ENCODE measurements at regions not wholly inside any gene's neighbourhood (a gene's known extent, or its start where the extent isn't known, plus 50 kb on each side); places are given as distances from the start of the nearest gene placed in this dataset.

DNA sequence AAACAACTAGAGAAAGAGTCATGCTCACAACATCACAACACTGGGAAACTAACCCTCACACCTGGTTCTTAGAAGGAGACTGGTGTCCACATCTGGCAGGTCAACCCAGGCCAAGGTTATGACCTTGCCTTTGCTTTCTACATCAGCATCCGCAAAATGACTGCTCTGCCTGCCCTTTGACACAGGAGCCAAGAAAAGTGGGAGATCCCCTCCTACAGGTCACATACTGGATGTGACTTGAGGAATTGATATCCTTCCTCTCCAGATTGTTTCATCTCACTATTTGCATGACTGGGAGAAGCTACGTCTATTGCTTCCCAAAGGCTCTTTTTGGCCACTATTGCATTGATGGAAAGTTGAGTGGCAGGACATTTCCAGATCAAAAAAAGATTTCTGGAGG is 115.5 kb downstream of the MIS18A start:
- Histone ChIP-seq H3K4me2 (ENCODE audit: insufficient read depth, low read length) (no peak overlapping the region), H4K20me1 (replicated peaks; ENCODE audit: control insufficient read depth, insufficient read depth, low read length) (no peaks in the 10 kb centered on the region), H3K27me3 (ENCODE audit: control insufficient read depth in 2 of 2, insufficient read depth in 2 of 2, low read length in 2 of 2) (peaks cover 2 to 15% of the 10 kb centered on the region in 2 experiments; a peak in 2 of 5 replicates), H3K9me3 (replicated peaks; ENCODE audit: control insufficient read depth, insufficient read depth, low read depth, low read length) (no peaks in the 10 kb centered on the region), H3K27ac (ENCODE audit: extremely low read depth, low read depth, low read length) (no peak overlapping the region), H3K4me3 (no peak overlapping the region), H2AFZ (ENCODE audit: low read depth, low read length) (no peak overlapping the region), H3K4me1 (replicated peaks in 1 of 2; ENCODE audit: control insufficient read depth in 2 of 2, insufficient read depth in 2 of 2, low read length in 2 of 2) (no peaks in the 10 kb centered on the region), H3K36me3 (ENCODE audit: control insufficient read depth, insufficient read depth, low read length) (no peaks in the 10 kb centered on the region), H3K79me2 (ENCODE audit: control insufficient read depth, insufficient read depth, low read length) (no peaks in the 10 kb centered on the region), H3K9ac (ENCODE audit: insufficient read depth in 1 of 2, low read depth in 2 of 2, low read length in 2 of 2) (no peak overlapping the region), H3K9me1 (ENCODE audit: control insufficient read depth, insufficient read depth, low read length) (no peaks in the 10 kb centered on the region)
- no peak for DNase-seq (ENCODE audit: extremely low read depth in 1 of 4, low spot score in 3 of 4)
- in situ Hi-C loops (cut with MboI) (no loop called here), intact Hi-C loops (cut with micrococcal nuclease) (no loop called here)
- TF ChIP-seq ESRRA (IDR thresholded peaks at IDR 0.05; ENCODE audit: borderline replicate concordance, low read depth) (peak; percentile 22; the same call in 1 of the 2 replicates), ZNF24 (IDR thresholded peaks at IDR 0.05) (no peak)
- TF ChIP-seq, protein P1, sequence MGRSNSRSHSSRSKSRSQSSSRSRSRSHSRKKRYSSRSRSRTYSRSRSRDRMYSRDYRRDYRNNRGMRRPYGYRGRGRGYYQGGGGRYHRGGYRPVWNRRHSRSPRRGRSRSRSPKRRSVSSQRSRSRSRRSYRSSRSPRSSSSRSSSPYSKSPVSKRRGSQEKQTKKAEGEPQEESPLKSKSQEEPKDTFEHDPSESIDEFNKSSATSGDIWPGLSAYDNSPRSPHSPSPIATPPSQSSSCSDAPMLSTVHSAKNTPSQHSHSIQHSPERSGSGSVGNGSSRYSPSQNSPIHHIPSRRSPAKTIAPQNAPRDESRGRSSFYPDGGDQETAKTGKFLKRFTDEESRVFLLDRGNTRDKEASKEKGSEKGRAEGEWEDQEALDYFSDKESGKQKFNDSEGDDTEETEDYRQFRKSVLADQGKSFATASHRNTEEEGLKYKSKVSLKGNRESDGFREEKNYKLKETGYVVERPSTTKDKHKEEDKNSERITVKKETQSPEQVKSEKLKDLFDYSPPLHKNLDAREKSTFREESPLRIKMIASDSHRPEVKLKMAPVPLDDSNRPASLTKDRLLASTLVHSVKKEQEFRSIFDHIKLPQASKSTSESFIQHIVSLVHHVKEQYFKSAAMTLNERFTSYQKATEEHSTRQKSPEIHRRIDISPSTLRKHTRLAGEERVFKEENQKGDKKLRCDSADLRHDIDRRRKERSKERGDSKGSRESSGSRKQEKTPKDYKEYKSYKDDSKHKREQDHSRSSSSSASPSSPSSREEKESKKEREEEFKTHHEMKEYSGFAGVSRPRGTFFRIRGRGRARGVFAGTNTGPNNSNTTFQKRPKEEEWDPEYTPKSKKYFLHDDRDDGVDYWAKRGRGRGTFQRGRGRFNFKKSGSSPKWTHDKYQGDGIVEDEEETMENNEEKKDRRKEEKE (IDR thresholded peaks at IDR 0.05; ENCODE audit: borderline replicate concordance in 1 of 2, control insufficient read depth in 1 of 2, low read depth in 2 of 2, low read length in 1 of 2): no peak
- TF ChIP-seq, protein P2, sequence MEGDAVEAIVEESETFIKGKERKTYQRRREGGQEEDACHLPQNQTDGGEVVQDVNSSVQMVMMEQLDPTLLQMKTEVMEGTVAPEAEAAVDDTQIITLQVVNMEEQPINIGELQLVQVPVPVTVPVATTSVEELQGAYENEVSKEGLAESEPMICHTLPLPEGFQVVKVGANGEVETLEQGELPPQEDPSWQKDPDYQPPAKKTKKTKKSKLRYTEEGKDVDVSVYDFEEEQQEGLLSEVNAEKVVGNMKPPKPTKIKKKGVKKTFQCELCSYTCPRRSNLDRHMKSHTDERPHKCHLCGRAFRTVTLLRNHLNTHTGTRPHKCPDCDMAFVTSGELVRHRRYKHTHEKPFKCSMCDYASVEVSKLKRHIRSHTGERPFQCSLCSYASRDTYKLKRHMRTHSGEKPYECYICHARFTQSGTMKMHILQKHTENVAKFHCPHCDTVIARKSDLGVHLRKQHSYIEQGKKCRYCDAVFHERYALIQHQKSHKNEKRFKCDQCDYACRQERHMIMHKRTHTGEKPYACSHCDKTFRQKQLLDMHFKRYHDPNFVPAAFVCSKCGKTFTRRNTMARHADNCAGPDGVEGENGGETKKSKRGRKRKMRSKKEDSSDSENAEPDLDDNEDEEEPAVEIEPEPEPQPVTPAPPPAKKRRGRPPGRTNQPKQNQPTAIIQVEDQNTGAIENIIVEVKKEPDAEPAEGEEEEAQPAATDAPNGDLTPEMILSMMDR (IDR thresholded peaks at IDR 0.05 in 2 of 3, conservative IDR thresholded peaks at IDR 0.05 in 1 of 3; ENCODE audit: insufficient read depth in 2 of 3, low read depth in 1 of 3, low read length in 3 of 3): peak in 1 of 3 experiments; percentile 27; a peak in 2 of 6 replicates
- no peak for FAIRE-seq
- ChIA-PET CTCF (ENCODE audit: low intra/inter-chr PET ratio) (interaction anchor here (0.8 kb wide), 1 partner anchor 378 kb away, joined by 3 read pairs; no protein-coding TSS in a partner anchor), POLR2A (no interaction called here)
- no peak for ATAC-seq
- WGBS (ENCODE audit: insufficient coverage, low coverage, missing lambda C conversion rate): 0% methylated on average over 2 of the region's 2 CpGs
- BruUV-seq (replicated peaks): no TSS peak
